HUDEP-2 (cell line): ENCODE measurements at regions not wholly inside any gene's neighbourhood (a gene's known extent, or its start where the extent isn't known, plus 50 kb on each side); places are given as distances from the start of the nearest gene placed in this dataset.
"Not testable (repeated sequence)": the region's sequence is repeated elsewhere in the genome, so short reads cannot be mapped to it uniquely, and the experiment has no call there.

Source experiments
- DNase-seq, 76 experiments: peaks; one replicate each; lab custom pipeline; 2025; ENCODE audit not compliant: unreplicated experiment in 76 of 76; lab: John Stamatoyannopoulos, UW

GRCh38 chr3:5463991-5464390 lies 276.5 kb downstream of the EDEM1 start:
- DNase-seq = no peak

- DNase-seq = no peak
These were observed 277.1 kb downstream of the EDEM1 start for GRCh38 chr3:5464649-5465048.

- DNase-seq = no peak
These were observed 277.7 kb downstream of the EDEM1 start for GRCh38 chr3:5465183-5465582.

- no peak for DNase-seq
These were observed 278.6 kb downstream of the EDEM1 start for GRCh38 chr3:5466065-5466464.

- no peak for DNase-seq
These were observed 279.2 kb downstream of the EDEM1 start for GRCh38 chr3:5466717-5467116.

- DNase-seq = no peak
These were observed 286.0 kb downstream of the EDEM1 start for GRCh38 chr3:5473471-5473870.

GRCh38 chr3:5476403-5476802 lies 288.9 kb downstream of the EDEM1 start:
- no peak for DNase-seq

- DNase-seq = peak in 40 of 76 experiments; percentile 2 to 50 (median 22)
These were observed 291.8 kb downstream of the EDEM1 start for GRCh38 chr3:5479229-5479799.

- DNase-seq = no peak
These were observed 292.7 kb downstream of the EDEM1 start for GRCh38 chr3:5480190-5480589.

GRCh38 chr3:5485427-5485826 lies 297.9 kb downstream of the EDEM1 start:
- DNase-seq = no peak

GRCh38 chr3:5488771-5489170 lies 301.3 kb downstream of the EDEM1 start:
- DNase-seq = no peak

GRCh38 chr3:5489536-5489935 lies 302.0 kb downstream of the EDEM1 start:
- no peak for DNase-seq

GRCh38 chr3:5494905-5495519 lies 307.5 kb downstream of the EDEM1 start:
- DNase-seq = no peak

- no peak for DNase-seq
These were observed 310.0 kb downstream of the EDEM1 start for GRCh38 chr3:5497497-5497896.

GRCh38 chr3:5498981-5499380 lies 311.5 kb downstream of the EDEM1 start:
- DNase-seq = no peak

- DNase-seq = no peak
These were observed 311.9 kb downstream of the EDEM1 start for GRCh38 chr3:5499404-5499803.

- no peak for DNase-seq
These were observed 315.6 kb downstream of the EDEM1 start for GRCh38 chr3:5503136-5503535.

- DNase-seq = no peak
These were observed 316.6 kb downstream of the EDEM1 start for GRCh38 chr3:5504135-5504534.

GRCh38 chr3:5505163-5505562 lies 317.7 kb downstream of the EDEM1 start:
- DNase-seq = no peak

- no peak for DNase-seq
These were observed 318.5 kb downstream of the EDEM1 start for GRCh38 chr3:5505997-5506396.

- DNase-seq = not testable (repeated sequence)
These were observed 321.4 kb downstream of the EDEM1 start for GRCh38 chr3:5508860-5509259.

- DNase-seq = no peak
These were observed 322.8 kb downstream of the EDEM1 start for GRCh38 chr3:5510300-5510699.

- DNase-seq = no peak
These were observed 330.4 kb downstream of the EDEM1 start for GRCh38 chr3:5517921-5518320.
